HCT116 (cell line): ENCODE measurements at regions not wholly inside any gene's neighbourhood (a gene's known extent, or its start where the extent isn't known, plus 50 kb on each side); places are given as distances from the start of the nearest gene placed in this dataset.

ENCODE experiments used
- ATAC-seq: fragments of 200-7000 bp; cut with Tn5 transposase; 2 replicates; pipeline ENCODE4 v1.9.1; 2020; ENCODE audit warnings: mild to moderate bottlenecking, moderate library complexity
- BruUV-seq: library from RNA; stranded (reverse); fragments of 400-500 nt; replicated peaks from 2 replicates; lab custom pipeline; 2021; lab: Mats Ljungman, UMichigan
- CTCF ChIA-PET: fragments of 300-600 bp; sonication (Branson Sonifier 250); formaldehyde crosslinking; loops from one replicate; lab custom pipeline; 2021; ENCODE audit warnings: antibody characterized with exemption; lab: Charles Lee
- POLR2A ChIA-PET: fragments of 300-600, 350-600 bp; sonication (Branson Sonifier 250); formaldehyde crosslinking; loops from one replicate; lab custom pipeline; 2021; ENCODE audit warnings: antibody characterized with exemption; lab: Charles Lee
- RAD21 ChIA-PET, 2 experiments: fragments of 300-600 bp; sonication (Branson Sonifier 250); formaldehyde crosslinking; loops; one replicate each; lab custom pipeline; 2023; ENCODE audit warnings: low total read pairs in 2 of 2; ENCODE audit not compliant: uncharacterized antibody in 2 of 2, unreplicated experiment in 2 of 2, low non-redundant PET in 1 of 2; lab: Charles Lee
- DNase-seq: peaks from one replicate; pipeline ENCODE4 v3.0.0-alpha.2; 2010; ENCODE audit warnings: low read depth, low spot score
- H2AFZ ChIP-seq: fragments of 200-600 bp; shearing (Covaris generic), sonication (generic); 2 replicates; pipeline ENCODE4 v1.6.1; 2017; ENCODE audit warnings: low read depth, mixed run types, mixed read lengths, antibody characterized with exemption, low read length; ENCODE audit not compliant: poor library complexity, severe bottlenecking
- H3K27ac ChIP-seq: 2 replicates; pipeline ENCODE4 v1.5.1; 2012; ENCODE audit warnings: low read depth, low read length
- H3K27me3 ChIP-seq: fragments of 200-600 bp; sonication (generic); 2 replicates; pipeline ENCODE4 v1.6.1; 2016; ENCODE audit warnings: mixed run types, low read length, mixed read lengths; ENCODE audit not compliant: insufficient read depth
- H3K36me3 ChIP-seq, 2 experiments: fragments of 200-500 bp in 1 of 2; fragments of 200-600 bp in 1 of 2; sonication (Bioruptor generic) in 1 of 2; sonication (generic) in 1 of 2; 2 replicates each; pipeline versions ENCODE4 v1.5.1 to v1.6.1; 2014 to 2016; ENCODE audit warnings: low read length in 2 of 2, inconsistent platforms in 1 of 2, mixed read lengths in 1 of 2, mixed run types in 1 of 2; ENCODE audit not compliant: insufficient read depth in 2 of 2, control insufficient read depth in 1 of 2
- H3K4me1 ChIP-seq, 2 experiments: fragments of 200-600 bp in 1 of 2; sonication (generic) in 1 of 2; 2 replicates each; pipeline versions ENCODE4 v1.5.1 to v1.6.1; 2012 to 2017; ENCODE audit warnings: low read length in 2 of 2, inconsistent platforms in 1 of 2, mild to moderate bottlenecking in 1 of 2, mixed read lengths in 1 of 2, mixed run types in 1 of 2, moderate library complexity in 1 of 2; ENCODE audit not compliant: insufficient read depth in 2 of 2, control insufficient read depth in 1 of 2
- H3K4me2 ChIP-seq: fragments of 200-600 bp; sonication (generic); 2 replicates; pipeline ENCODE4 v1.6.1; 2017; ENCODE audit warnings: mixed run types, low read length, mixed read lengths
- H3K4me3 ChIP-seq, 2 experiments: fragments of 200-600 bp in 1 of 2; sonication (generic) in 1 of 2; replicated peaks in 1 of 2; 2 replicates each; pipeline ENCODE4 v1.5.1; 2011 to 2016; ENCODE audit warnings: low read length in 2 of 2, control low read depth in 1 of 2, low read depth in 1 of 2, mild to moderate bottlenecking in 1 of 2, mixed read lengths in 1 of 2, mixed run types in 1 of 2
- H3K79me2 ChIP-seq: fragments of 200-600 bp; sonication (generic); 2 replicates; pipeline ENCODE4 v1.6.1; 2017; ENCODE audit warnings: mild to moderate bottlenecking, mixed run types, low read length, moderate library complexity, mixed read lengths; ENCODE audit not compliant: insufficient read depth
- H3K9ac ChIP-seq: fragments of 200-600 bp; sonication (generic); 2 replicates; pipeline ENCODE4 v1.6.1; 2016; ENCODE audit warnings: low read length, mixed read lengths
- H3K9me2 ChIP-seq: fragments of 200-600 bp; sonication (generic), shearing (Covaris generic); 2 replicates; pipeline ENCODE4 v1.6.1; 2017; ENCODE audit warnings: mixed run types, mild to moderate bottlenecking, moderate library complexity; ENCODE audit not compliant: insufficient read depth
- H3K9me3 ChIP-seq, 2 experiments: fragments of 200-500 bp in 1 of 2; fragments of 200-600 bp in 1 of 2; sonication (Bioruptor generic) in 1 of 2; sonication (generic) in 1 of 2; 2 replicates each; pipeline ENCODE4 v1.6.1; 2014 to 2017; ENCODE audit warnings: low read length in 2 of 2, mixed read lengths in 2 of 2, inconsistent platforms in 1 of 2, low read depth in 1 of 2, mild to moderate bottlenecking in 1 of 2, mixed run types in 1 of 2, moderate library complexity in 1 of 2; ENCODE audit not compliant: control insufficient read depth in 1 of 2, insufficient read depth in 1 of 2
- H4K20me1 ChIP-seq: fragments of 200-600 bp; sonication (generic), shearing (Covaris generic); 2 replicates; pipeline ENCODE4 v1.6.1; 2017; ENCODE audit warnings: mixed run types, mild to moderate bottlenecking, moderate library complexity; ENCODE audit not compliant: insufficient read depth
- CBX3 ChIP-seq: IDR thresholded peaks from 2 replicates; pipeline ENCODE4 v1.6.1; 2012; ENCODE audit warnings: low read depth
- CEBPB ChIP-seq: IDR thresholded peaks from 2 replicates; pipeline ENCODE4 v1.6.1; 2012; ENCODE audit warnings: low read depth
- EGR1 ChIP-seq: IDR thresholded peaks from 2 replicates; pipeline ENCODE4 v1.6.1; 2012; ENCODE audit warnings: low read depth
- ELF1 ChIP-seq: IDR thresholded peaks from 2 replicates; pipeline ENCODE4 v1.6.1; 2012; ENCODE audit warnings: low read depth, borderline replicate concordance
- EZH2 ChIP-seq: fragments of 200-600 bp; sonication (generic); IDR thresholded peaks from 2 replicates; pipeline ENCODE4 v1.6.1; 2017; ENCODE audit warnings: antibody characterized with exemption, mixed run types
- EZH2phosphoT487 ChIP-seq: fragments of 200-600 bp; IDR thresholded peaks from 2 replicates; pipeline ENCODE4 v1.6.1; 2018; ENCODE audit warnings: antibody characterized with exemption, borderline replicate concordance
- JUND ChIP-seq: IDR thresholded peaks from 2 replicates; pipeline ENCODE4 v1.6.1; 2012
- POLR2A ChIP-seq: IDR thresholded peaks from 2 replicates; pipeline ENCODE4 v1.7.0; 2011; ENCODE audit warnings: borderline replicate concordance; ENCODE audit not compliant: insufficient read depth, insufficient read length; ENCODE audit errors: extremely low read depth
- POLR2AphosphoS5 ChIP-seq: IDR thresholded peaks from 2 replicates; pipeline ENCODE4 v1.6.1; 2011; ENCODE audit warnings: mild to moderate bottlenecking, low read depth, low read length, moderate library complexity
- RAD21 ChIP-seq: IDR thresholded peaks from 2 replicates; pipeline ENCODE4 v1.6.1; 2012; ENCODE audit warnings: low read depth, mild to moderate bottlenecking
- SIN3A ChIP-seq: IDR thresholded peaks from 2 replicates; pipeline ENCODE4 v1.6.1; 2012; ENCODE audit warnings: low read depth
- SP1 ChIP-seq: IDR thresholded peaks from 2 replicates; pipeline ENCODE4 v1.6.1; 2012; ENCODE audit warnings: low read depth
- SRF ChIP-seq: IDR thresholded peaks from 2 replicates; pipeline ENCODE4 v1.6.1; 2012; ENCODE audit warnings: low read depth
- TCF7L2 ChIP-seq: IDR thresholded peaks from 2 replicates; pipeline ENCODE4 v1.7.0; 2011; ENCODE audit warnings: borderline replicate concordance, inconsistent platforms; ENCODE audit not compliant: insufficient read depth, insufficient read length; ENCODE audit errors: extremely low read depth
- YY1 ChIP-seq: IDR thresholded peaks from 2 replicates; pipeline ENCODE4 v1.6.1; 2011; ENCODE audit warnings: low read length, low read depth, moderate library complexity, mild to moderate bottlenecking; ENCODE audit not compliant: insufficient replicate concordance; ENCODE audit errors: extremely low read depth
- ZFX ChIP-seq: fragments of 450-650 bp; IDR thresholded peaks from 2 replicates; pipeline ENCODE4 v1.6.1; 2017
- ZNF274 ChIP-seq: fragments of 200-500 bp; sonication (Bioruptor generic); IDR thresholded peaks from 2 replicates; pipeline ENCODE4 v1.6.1; 2014; ENCODE audit warnings: mild to moderate bottlenecking, low read depth, low read length, inconsistent platforms
- intact Hi-C: fragments of 100-400 bp; cut with micrococcal nuclease; formaldehyde crosslinking; loops from 2 replicates; pipeline ENCODE4 v1.10.0; 2022
- TF ChIP-seq, protein P1 (sequence below): IDR thresholded peaks from 2 replicates; pipeline ENCODE4 v1.6.1; 2011; ENCODE audit warnings: mild to moderate bottlenecking, low read length, moderate library complexity; ENCODE audit not compliant: insufficient replicate concordance; ENCODE audit errors: extremely low read depth
- TF ChIP-seq, protein P2 (sequence below), 3 experiments: fragments of 200-600 bp in 1 of 3; sonication (generic) in 1 of 3; IDR thresholded peaks in 2 of 3; conservative IDR thresholded peaks in 1 of 3; 2 replicates each; pipeline ENCODE4 v1.5.1; 2012 to 2017; ENCODE audit warnings: low read depth in 2 of 3, low read length in 2 of 3, antibody characterized with exemption in 1 of 3, borderline replicate concordance in 1 of 3, control low read depth in 1 of 3, mild to moderate bottlenecking in 1 of 3, mixed read lengths in 1 of 3, mixed run types in 1 of 3, moderate library complexity in 1 of 3; ENCODE audit not compliant: insufficient read depth in 1 of 3
- TF ChIP-seq, protein P3 (sequence below): IDR thresholded peaks from 2 replicates; pipeline ENCODE4 v1.6.1; 2012
- TF ChIP-seq, protein P4 (sequence below): IDR thresholded peaks from 2 replicates; pipeline ENCODE4 v1.6.1; 2012

DNA sequence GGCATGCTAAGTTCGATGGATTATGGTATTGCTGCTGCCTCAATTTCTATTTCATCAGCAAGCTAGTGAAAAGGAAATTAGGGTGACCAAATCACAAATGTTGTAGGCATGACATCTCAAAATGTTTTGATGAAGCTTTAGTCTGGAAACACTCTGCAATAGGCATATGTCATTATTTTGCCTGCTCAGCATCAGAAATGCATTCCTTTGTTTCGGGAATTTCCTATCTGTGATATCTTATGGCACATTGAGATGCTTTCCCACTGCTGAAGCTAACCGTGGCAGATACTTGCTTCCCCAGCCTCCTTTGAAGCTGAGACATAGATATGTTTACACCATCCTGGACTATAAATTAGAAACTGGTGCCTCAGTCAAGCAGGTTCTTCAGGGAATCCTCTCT lies 119.7 kb downstream of the CDC42EP3 start (continued):
- TF ChIP-seq, protein P1, sequence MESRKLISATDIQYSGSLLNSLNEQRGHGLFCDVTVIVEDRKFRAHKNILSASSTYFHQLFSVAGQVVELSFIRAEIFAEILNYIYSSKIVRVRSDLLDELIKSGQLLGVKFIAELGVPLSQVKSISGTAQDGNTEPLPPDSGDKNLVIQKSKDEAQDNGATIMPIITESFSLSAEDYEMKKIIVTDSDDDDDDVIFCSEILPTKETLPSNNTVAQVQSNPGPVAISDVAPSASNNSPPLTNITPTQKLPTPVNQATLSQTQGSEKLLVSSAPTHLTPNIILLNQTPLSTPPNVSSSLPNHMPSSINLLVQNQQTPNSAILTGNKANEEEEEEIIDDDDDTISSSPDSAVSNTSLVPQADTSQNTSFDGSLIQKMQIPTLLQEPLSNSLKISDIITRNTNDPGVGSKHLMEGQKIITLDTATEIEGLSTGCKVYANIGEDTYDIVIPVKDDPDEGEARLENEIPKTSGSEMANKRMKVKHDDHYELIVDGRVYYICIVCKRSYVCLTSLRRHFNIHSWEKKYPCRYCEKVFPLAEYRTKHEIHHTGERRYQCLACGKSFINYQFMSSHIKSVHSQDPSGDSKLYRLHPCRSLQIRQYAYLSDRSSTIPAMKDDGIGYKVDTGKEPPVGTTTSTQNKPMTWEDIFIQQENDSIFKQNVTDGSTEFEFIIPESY = no peak
- TF ChIP-seq EZH2 (no peak), SRF (no peak)

DNA sequence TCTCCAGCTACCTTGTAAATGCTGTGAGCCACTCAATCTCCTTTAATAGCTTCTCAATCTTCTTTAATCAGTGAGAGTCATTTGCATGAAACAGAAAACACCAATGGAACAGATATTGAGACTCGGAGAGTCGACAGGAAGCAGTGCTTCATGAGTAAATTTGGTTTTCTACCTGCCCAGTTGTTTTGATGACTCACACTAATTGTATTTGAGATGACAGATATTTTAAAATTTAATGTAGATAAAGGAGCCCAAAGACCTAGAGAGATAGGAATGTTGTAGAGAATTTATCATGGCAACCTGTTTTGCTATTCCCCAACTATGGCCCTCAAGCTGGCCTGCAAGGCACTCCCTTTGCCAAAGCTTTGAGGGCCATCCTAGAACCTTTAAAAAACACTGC lies 119.1 kb downstream of the CDC42EP3 start:
- RAD21 ChIA-PET = interaction anchor here in 1 of 2 experiments (0.6 kb wide), 1 partner anchor 55 kb away, joined by 3 read pairs; no protein-coding TSS in a partner anchor
- no peak overlapping the region for H2AFZ ChIP-seq
- no peak for DNase-seq
- TF ChIP-seq EGR1 (no peak), RAD21 (no peak), JUND (no peak), ZNF274 (no peak), TCF7L2 (no peak), SP1 (no peak), YY1 (no peak), CEBPB (no peak), ELF1 (no peak), ZFX (no peak), EZH2phosphoT487 (no peak), CBX3 (no peak), POLR2AphosphoS5 (no peak), POLR2A (no peak), EZH2 (no peak), SIN3A (no peak), SRF (no peak)
- TF ChIP-seq, protein P2, sequence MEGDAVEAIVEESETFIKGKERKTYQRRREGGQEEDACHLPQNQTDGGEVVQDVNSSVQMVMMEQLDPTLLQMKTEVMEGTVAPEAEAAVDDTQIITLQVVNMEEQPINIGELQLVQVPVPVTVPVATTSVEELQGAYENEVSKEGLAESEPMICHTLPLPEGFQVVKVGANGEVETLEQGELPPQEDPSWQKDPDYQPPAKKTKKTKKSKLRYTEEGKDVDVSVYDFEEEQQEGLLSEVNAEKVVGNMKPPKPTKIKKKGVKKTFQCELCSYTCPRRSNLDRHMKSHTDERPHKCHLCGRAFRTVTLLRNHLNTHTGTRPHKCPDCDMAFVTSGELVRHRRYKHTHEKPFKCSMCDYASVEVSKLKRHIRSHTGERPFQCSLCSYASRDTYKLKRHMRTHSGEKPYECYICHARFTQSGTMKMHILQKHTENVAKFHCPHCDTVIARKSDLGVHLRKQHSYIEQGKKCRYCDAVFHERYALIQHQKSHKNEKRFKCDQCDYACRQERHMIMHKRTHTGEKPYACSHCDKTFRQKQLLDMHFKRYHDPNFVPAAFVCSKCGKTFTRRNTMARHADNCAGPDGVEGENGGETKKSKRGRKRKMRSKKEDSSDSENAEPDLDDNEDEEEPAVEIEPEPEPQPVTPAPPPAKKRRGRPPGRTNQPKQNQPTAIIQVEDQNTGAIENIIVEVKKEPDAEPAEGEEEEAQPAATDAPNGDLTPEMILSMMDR (IDR thresholded peaks at IDR 0.05 in 2 of 3, conservative IDR thresholded peaks at IDR 0.05 in 1 of 3; ENCODE audit: borderline replicate concordance in 1 of 3, insufficient read depth in 1 of 3, low read depth in 2 of 3, low read length in 2 of 3) = no peak
- TF ChIP-seq, protein P3, sequence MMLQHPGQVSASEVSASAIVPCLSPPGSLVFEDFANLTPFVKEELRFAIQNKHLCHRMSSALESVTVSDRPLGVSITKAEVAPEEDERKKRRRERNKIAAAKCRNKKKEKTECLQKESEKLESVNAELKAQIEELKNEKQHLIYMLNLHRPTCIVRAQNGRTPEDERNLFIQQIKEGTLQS = no peak
- TF ChIP-seq, protein P4, sequence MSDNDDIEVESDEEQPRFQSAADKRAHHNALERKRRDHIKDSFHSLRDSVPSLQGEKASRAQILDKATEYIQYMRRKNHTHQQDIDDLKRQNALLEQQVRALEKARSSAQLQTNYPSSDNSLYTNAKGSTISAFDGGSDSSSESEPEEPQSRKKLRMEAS = no peak
- TF ChIP-seq, all 23 proteins: peak for 0
- peaks cover 0 to 8% of the 10 kb centered on the region in 2 experiments; a peak in 1 of 4 replicates for H3K4me1 ChIP-seq
- no peak overlapping the region for H3K4me3 ChIP-seq
- ATAC-seq = no peak
- intact Hi-C loops = no loop called here
- H3K27ac ChIP-seq = no peak overlapping the region
- no peaks in the 10 kb centered on the region for H3K9me3 ChIP-seq
- H3K9ac ChIP-seq = no peak overlapping the region
- H3K4me2 ChIP-seq = no peak overlapping the region
- CTCF ChIA-PET = no interaction called here
- H3K79me2 ChIP-seq = no peaks in the 10 kb centered on the region
- H3K27me3 ChIP-seq = no peaks in the 10 kb centered on the region
- H4K20me1 ChIP-seq = no peaks in the 10 kb centered on the region
- H3K36me3 ChIP-seq = no peaks in the 10 kb centered on the region
- POLR2A ChIA-PET = no interaction called here
- no TSS peak for BruUV-seq
- H3K9me2 ChIP-seq = no peaks in the 10 kb centered on the region
